ENCODE measurements at regions not wholly inside any gene's neighbourhood (a gene's known extent, or its start where the extent isn't known, plus 50 kb on each side); places are given as distances from the start of the nearest gene placed in this dataset.
A peak's percentile ranks its signal among the peaks of the same experiment; 100 is the strongest.

DNA sequence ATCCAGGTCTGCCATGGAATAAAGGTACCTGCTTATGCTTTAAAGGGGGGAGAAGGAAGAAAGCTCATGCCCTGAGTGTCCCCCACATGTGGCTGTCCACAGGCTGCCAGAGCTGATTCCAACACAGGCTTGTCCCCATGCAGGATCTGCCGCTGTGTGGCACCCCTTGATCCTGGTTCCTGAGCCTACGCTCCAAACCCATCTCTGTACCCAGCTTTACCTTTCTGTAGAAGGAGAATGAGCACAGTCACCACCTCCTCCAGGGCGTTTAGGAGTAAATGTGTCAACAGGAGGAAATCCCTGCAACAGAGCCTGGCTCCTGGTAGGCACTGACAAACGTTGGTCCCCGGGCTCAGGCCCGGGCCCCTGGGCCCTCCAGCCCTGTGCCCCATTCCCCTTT is 175.6 kb downstream of the RBFOX3 start:
- Histone ChIP-seq H2AK5ac (ENCODE audit: insufficient read length, low read length) (no peak overlapping the region), H2BK20ac (ENCODE audit: low read depth, low read length, poor library complexity, severe bottlenecking) (no peak overlapping the region), H3K27me3 (ENCODE audit: insufficient read depth, low read length) (no peaks in the 10 kb centered on the region), H4K91ac (ENCODE audit: insufficient read length, low read depth, low read length) (no peak overlapping the region), H3K27ac (ENCODE audit: insufficient read length, low read depth, low read length) (no peak overlapping the region), H3K56ac (ENCODE audit: insufficient read length, low read depth, low read length) (no peak overlapping the region), H4K8ac (replicated peaks; ENCODE audit: insufficient read length, low read depth, low read length) (no peak overlapping the region), H3K4ac (ENCODE audit: low read depth, low read length) (no peak overlapping the region), H4K5ac (ENCODE audit: insufficient read length, low read depth, low read length) (no peak overlapping the region), H3K18ac (ENCODE audit: insufficient read length, low read depth, low read length) (no peak overlapping the region), H3K9ac (ENCODE audit: extremely low read depth, insufficient read length, low read length) (no peak overlapping the region), H3K79me1 (ENCODE audit: insufficient read depth, low read depth, low read length, poor library complexity, severe bottlenecking) (no peaks in the 10 kb centered on the region), H2AFZ (ENCODE audit: low read length) (no peak overlapping the region), H3K23me2 (ENCODE audit: insufficient read length, low read depth, low read length, poor library complexity, severe bottlenecking) (no peaks in the 10 kb centered on the region), H2BK15ac (ENCODE audit: low read depth, low read length) (no peak overlapping the region), H3K9me3 (ENCODE audit: control insufficient read depth, low read depth, low read length) (no peaks in the 10 kb centered on the region), H2BK12ac (ENCODE audit: insufficient read length, low read depth, low read length) (no peak overlapping the region), H3K79me2 (ENCODE audit: insufficient read depth, low read length) (no peaks in the 10 kb centered on the region), H2BK5ac (ENCODE audit: insufficient read length, low read length) (no peak overlapping the region), H3K14ac (ENCODE audit: insufficient read depth, low read length) (no peak overlapping the region), H3K4me1 (ENCODE audit: insufficient read depth, low read length) (no peaks in the 10 kb centered on the region), H4K20me1 (ENCODE audit: control insufficient read depth, insufficient read depth, insufficient read length) (no peaks in the 10 kb centered on the region), H3K23ac (ENCODE audit: insufficient read length, low read depth, low read length) (no peak overlapping the region), H3T11ph (ENCODE audit: low read length) (no peak overlapping the region), H3K4me2 (ENCODE audit: insufficient read depth, insufficient read length, low read length) (no peak overlapping the region), H2BK120ac (ENCODE audit: low read depth, low read length, poor library complexity, severe bottlenecking) (no peak overlapping the region)
- H3K27me3 Mint-ChIP-seq (ENCODE audit: low read depth) = peaks cover 22% of the 10 kb centered on the region; the same call in 1 of the 2 replicates
- DNase-seq = no peak
- H3K9me3 Mint-ChIP-seq = peaks cover 4% of the 10 kb centered on the region in 2 experiments; a peak in 2 of 5 replicates
- H3K4me1 Mint-ChIP-seq = no peaks in the 10 kb centered on the region
- H3K4me3 Mint-ChIP-seq = no peak overlapping the region
- H3K27ac Mint-ChIP-seq = 0 out of 7 replicates have a peak overlapping the region, but pooled peaks of 1 of the 3 experiments have one; percentile 71
- TF ChIP-seq, protein P1, sequence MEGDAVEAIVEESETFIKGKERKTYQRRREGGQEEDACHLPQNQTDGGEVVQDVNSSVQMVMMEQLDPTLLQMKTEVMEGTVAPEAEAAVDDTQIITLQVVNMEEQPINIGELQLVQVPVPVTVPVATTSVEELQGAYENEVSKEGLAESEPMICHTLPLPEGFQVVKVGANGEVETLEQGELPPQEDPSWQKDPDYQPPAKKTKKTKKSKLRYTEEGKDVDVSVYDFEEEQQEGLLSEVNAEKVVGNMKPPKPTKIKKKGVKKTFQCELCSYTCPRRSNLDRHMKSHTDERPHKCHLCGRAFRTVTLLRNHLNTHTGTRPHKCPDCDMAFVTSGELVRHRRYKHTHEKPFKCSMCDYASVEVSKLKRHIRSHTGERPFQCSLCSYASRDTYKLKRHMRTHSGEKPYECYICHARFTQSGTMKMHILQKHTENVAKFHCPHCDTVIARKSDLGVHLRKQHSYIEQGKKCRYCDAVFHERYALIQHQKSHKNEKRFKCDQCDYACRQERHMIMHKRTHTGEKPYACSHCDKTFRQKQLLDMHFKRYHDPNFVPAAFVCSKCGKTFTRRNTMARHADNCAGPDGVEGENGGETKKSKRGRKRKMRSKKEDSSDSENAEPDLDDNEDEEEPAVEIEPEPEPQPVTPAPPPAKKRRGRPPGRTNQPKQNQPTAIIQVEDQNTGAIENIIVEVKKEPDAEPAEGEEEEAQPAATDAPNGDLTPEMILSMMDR (conservative IDR thresholded peaks at IDR 0.05) = no peak
- H3K36me3 Mint-ChIP-seq (ENCODE audit: insufficient read depth in 1 of 3, low read depth in 3 of 3) = no peaks in the 10 kb centered on the region
- no CpG with 5 or more reads among the region's 6 CpGs for WGBS (ENCODE audit: extremely low coverage, insufficient read length, low lambda C conversion rate)

Measured in H9 (cell line).